HUES48 (cell line): ENCODE measurements at regions not wholly inside any gene's neighbourhood (a gene's known extent, or its start where the extent isn't known, plus 50 kb on each side); places are given as distances from the start of the nearest gene placed in this dataset.

Experiments
- H3K27ac ChIP-seq: one replicate; pipeline ENCODE4 v1.7.0; 2013; ENCODE audit warnings: low read depth, low read length, inconsistent platforms
- H3K27me3 ChIP-seq: 2 replicates; pipeline ENCODE4 v1.6.1; 2013; ENCODE audit warnings: mild to moderate bottlenecking, low read length; ENCODE audit not compliant: control insufficient read depth, insufficient read depth
- H3K36me3 ChIP-seq: 2 replicates; pipeline ENCODE4 v1.6.1; 2013; ENCODE audit warnings: low read length; ENCODE audit not compliant: control insufficient read depth, insufficient read depth
- H3K4me1 ChIP-seq: 2 replicates; pipeline ENCODE4 v1.6.1; 2013; ENCODE audit warnings: mild to moderate bottlenecking, low read length; ENCODE audit not compliant: control insufficient read depth, insufficient read depth
- H3K4me3 ChIP-seq: 2 replicates; pipeline ENCODE4 v1.5.1; 2013; ENCODE audit warnings: mild to moderate bottlenecking, low read depth, low read length
- H3K9ac ChIP-seq: 2 replicates; pipeline ENCODE4 v1.6.1; 2013; ENCODE audit warnings: mild to moderate bottlenecking, low read depth, low read length, moderate library complexity
- H3K9me3 ChIP-seq: 2 replicates; pipeline ENCODE4 v1.6.1; 2013; ENCODE audit warnings: low read length; ENCODE audit not compliant: control insufficient read depth, insufficient read depth

DNA sequence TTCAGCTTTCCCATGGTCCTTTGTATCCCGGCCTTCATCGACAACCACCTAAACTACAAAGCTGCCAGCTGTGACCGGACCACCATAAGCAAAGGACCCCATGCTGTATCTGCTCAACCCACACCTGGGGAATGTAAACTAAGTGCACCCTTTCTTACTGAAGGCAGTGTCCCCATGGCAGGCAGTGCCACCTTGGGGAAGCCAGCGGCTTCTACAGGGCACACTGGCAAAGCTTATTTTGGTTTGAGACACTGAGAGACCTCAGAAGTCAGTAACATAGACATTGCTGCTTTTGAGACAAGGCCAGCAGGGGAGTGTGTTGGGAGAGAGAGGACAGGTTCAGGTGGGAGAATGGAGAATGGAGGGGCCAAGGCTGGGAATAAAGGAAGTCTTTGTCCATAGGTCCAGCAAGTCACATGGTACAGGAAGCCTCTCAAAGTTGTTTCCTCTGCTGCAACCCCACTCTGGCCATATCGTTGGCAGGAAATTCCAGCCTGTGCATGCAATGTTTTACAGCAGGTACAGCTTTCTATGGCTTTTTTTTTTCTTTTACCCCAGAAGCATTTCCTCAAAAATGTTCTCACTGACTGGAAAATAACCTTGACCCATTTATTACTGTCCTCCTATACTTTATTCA lies 85.9 kb upstream of the NPVF start:
- Histone ChIP-seq H3K27ac (no peak overlapping the region), H3K9me3 (no peaks in the 10 kb centered on the region), H3K9ac (no peak overlapping the region), H3K27me3 (no peaks in the 10 kb centered on the region), H3K4me3 (no peak overlapping the region), H3K4me1 (0 out of 2 replicates have a peak, but pooled peaks cover 4% of the 10 kb centered on the region), H3K36me3 (no peaks in the 10 kb centered on the region)

DNA sequence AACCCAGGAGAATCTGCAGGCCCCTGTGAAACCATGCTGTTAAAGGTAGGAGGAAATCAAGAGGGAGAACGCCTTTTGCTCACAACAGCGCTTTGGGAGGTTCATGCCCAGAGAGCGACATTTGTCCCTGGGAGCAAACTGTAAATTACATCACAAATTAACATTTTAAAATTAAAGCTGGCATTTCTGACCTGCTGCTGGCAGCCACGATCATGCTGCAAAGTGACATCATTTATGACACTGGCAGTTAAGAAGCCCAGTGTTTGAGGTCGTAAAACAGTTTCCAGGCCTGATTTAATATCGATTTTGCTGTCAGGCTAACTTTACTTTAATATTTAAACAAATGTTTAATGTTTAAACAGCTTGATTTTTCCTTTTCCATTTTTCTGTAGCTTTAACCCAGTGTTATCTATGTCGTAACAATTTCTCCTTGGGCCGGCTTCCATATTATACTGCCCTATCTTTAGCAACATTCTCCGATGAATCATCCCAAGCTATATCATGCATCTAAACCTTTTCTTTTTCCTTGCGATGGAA lies 86.5 kb upstream of the NPVF start:
- no peak overlapping the region for H3K4me3 ChIP-seq
- H3K36me3 ChIP-seq, result no peaks in the 10 kb centered on the region
- no peak overlapping the region for H3K27ac ChIP-seq
- 0 out of 2 replicates have a peak, but pooled peaks cover 4% of the 10 kb centered on the region for H3K4me1 ChIP-seq
- no peaks in the 10 kb centered on the region for H3K9me3 ChIP-seq
- H3K27me3 ChIP-seq, result no peaks in the 10 kb centered on the region
- no peak overlapping the region for H3K9ac ChIP-seq

DNA sequence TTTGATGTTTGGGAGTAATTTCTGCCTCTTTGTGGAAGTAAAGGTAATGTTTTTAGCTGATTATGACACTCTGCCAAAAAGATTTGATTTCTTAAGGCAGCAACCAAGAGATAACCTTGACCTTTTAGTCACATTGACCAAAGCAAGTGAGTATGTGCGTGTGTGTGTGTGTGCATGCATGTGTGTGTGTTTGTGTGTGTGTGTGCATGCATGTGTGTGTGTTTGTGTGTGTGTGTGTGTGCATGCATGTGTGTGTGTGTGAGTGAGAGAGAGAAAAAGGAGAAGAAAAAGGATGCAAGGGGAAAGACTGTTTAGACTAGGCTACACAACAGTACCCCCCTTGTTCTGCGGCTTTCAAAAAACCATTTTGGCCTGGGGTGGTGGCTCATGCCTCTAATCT lies 88.1 kb upstream of the NPVF start:
- no peaks in the 10 kb centered on the region for H3K9me3 ChIP-seq
- H3K27ac ChIP-seq, result no peak overlapping the region
- no peak overlapping the region for H3K4me3 ChIP-seq
- H3K36me3 ChIP-seq, result no peaks in the 10 kb centered on the region
- no peak overlapping the region for H3K9ac ChIP-seq
- H3K4me1 ChIP-seq, result 0 out of 2 replicates have a peak, but pooled peaks cover 4% of the 10 kb centered on the region
- no peaks in the 10 kb centered on the region for H3K27me3 ChIP-seq

DNA sequence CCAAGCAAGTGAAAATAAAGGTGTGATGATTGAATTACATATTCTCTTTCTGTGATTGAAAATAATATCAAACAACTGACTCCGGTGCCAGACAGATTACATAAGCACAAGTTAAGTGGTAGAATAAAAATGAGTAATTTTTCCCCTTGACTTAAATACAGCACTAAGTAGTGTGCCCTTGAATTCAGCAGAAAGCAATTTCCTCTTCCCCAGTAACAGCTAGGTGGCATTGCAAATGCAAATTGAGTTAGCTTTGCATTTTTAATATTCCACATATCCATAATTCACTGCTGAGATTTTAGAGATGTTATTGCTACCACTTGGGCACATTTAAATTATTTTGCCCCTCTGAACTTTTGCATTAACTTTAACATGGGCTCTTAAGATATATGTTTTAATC lies 89.8 kb upstream of the NPVF start:
- no peak overlapping the region for H3K4me3 ChIP-seq
- no peaks in the 10 kb centered on the region for H3K36me3 ChIP-seq
- H3K9ac ChIP-seq, result no peak overlapping the region
- 0 out of 2 replicates have a peak, but pooled peaks cover 4% of the 10 kb centered on the region for H3K4me1 ChIP-seq
- H3K27ac ChIP-seq, result no peak overlapping the region
- no peaks in the 10 kb centered on the region for H3K27me3 ChIP-seq
- H3K9me3 ChIP-seq, result no peaks in the 10 kb centered on the region

DNA sequence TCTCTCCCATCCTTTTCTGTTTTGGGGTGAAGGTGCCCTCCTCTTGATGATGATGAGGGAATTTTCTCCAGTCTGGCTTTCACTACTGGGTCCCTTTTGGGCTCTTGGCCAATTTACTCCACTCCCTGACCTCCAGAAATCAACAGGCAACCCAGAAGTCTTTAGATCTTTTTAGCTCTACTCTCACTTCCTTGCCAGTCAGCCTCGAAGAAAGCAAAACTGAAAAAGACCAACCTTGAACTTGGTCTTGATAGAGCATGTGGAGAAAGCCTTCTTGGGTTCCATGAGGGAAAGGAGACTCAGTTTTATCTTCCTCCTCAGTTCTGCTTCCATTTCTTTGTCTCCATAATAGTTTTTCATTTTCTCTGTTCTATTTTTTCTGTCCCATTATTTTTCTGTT lies 91.4 kb upstream of the NPVF start:
- Histone ChIP-seq H3K36me3 (no peaks in the 10 kb centered on the region), H3K27ac (no peak overlapping the region), H3K9me3 (no peaks in the 10 kb centered on the region), H3K4me3 (no peak overlapping the region), H3K4me1 (0 out of 2 replicates have a peak, but pooled peaks cover 4% of the 10 kb centered on the region), H3K9ac (no peak overlapping the region), H3K27me3 (no peaks in the 10 kb centered on the region)

DNA sequence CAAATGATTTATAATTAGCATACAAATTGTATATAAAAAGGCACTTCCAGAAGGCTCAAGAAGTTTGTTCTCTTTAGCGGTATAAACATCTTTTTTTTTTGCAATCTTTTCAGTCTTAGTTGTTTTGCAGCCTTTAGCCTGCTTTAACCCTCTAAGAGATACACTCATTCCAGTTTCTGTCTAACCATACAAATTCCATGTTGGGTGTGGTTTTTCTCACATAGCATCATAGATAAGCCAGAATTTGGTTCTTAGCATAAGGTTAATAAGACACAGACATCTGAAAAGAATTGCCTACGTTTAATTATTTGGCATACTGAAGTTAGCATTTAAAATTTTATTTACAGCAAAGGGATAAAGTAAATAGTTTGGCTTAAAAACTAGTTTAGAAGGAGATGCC lies 92.5 kb upstream of the NPVF start:
- Histone ChIP-seq H3K27me3 (no peaks in the 10 kb centered on the region), H3K36me3 (no peaks in the 10 kb centered on the region), H3K4me3 (no peak overlapping the region), H3K9ac (no peak overlapping the region), H3K9me3 (no peaks in the 10 kb centered on the region), H3K4me1 (0 out of 2 replicates have a peak, but pooled peaks cover 4% of the 10 kb centered on the region), H3K27ac (no peak overlapping the region)

DNA sequence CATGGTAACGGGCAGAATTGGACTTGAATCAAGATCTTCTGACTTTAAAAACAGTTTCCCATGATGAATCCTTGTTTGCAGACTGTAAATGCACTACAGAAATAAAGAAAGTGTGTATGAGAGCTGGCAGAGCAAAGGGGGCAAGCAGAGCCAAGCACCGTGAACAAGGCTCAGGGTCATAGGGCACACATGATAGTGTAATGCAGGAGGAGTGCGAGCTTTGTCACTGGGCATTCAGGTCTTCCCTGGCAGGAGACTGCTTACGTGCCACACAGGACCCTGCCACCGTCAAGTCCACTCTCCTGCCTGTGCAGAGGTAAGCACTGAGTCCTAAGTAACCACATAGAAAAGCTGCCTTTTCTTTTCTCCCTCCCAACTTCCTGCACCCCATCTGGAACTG lies 93.1 kb upstream of the NPVF start:
- Histone ChIP-seq H3K4me1 (0 out of 2 replicates have a peak, but pooled peaks cover 4% of the 10 kb centered on the region), H3K27me3 (no peaks in the 10 kb centered on the region), H3K4me3 (no peak overlapping the region), H3K36me3 (no peaks in the 10 kb centered on the region), H3K9ac (no peak overlapping the region), H3K9me3 (no peaks in the 10 kb centered on the region), H3K27ac (no peak overlapping the region)

DNA sequence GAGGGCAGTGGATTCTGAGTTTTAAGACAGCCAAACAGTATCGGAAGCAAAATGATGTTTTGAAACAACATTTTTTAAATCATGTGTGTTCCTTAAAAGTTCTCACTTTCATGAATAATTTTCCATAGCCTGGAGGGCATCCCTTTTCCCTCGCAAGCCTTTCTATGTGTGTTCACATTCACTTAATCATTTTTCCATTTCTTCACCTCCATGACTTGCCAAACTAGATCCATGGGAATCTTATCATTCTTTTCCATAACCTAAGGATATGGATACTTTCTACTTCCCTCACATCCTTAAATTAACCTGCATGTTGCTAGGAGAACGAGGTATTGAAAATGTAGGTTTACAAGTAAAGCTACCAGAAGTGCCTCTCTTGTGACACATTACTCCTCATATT lies 94.2 kb upstream of the NPVF start:
- Histone ChIP-seq H3K36me3 (no peaks in the 10 kb centered on the region), H3K9me3 (no peaks in the 10 kb centered on the region), H3K9ac (no peak overlapping the region), H3K4me1 (0 out of 2 replicates have a peak, but pooled peaks cover 3% of the 10 kb centered on the region), H3K27me3 (no peaks in the 10 kb centered on the region), H3K27ac (no peak overlapping the region), H3K4me3 (no peak overlapping the region)

DNA sequence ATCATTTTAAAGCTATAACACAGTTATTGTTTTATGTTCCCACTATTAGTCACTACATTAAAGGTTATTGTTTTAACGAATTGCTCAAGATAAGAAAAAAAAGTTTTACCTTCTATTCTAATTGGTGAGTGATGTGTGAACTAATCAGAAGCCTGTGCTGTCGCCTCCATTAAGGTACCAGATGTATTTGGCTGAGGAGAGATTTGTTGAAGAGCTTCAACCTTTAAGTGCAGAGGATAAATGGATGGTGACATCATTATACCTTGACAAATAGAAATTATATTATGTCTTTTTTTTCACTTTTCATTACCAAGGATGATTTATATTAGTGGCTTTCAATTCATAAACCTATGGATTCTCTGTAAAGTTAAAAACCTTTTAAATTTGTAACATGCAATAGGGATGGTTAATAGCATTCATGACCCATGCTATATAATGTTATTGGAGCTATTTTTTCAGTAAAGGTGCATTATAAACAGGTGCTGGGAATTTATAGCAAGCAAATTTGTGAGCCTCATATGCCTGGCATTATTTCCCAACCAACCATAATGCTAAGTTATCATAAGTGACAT lies 97.0 kb upstream of the NPVF start:
- no peak overlapping the region for H3K9ac ChIP-seq
- H3K27me3 ChIP-seq, result no peaks in the 10 kb centered on the region
- no peak overlapping the region for H3K27ac ChIP-seq
- H3K36me3 ChIP-seq, result no peaks in the 10 kb centered on the region
- H3K4me1 ChIP-seq, result no peaks in the 10 kb centered on the region
- no peaks in the 10 kb centered on the region for H3K9me3 ChIP-seq
- H3K4me3 ChIP-seq, result no peak overlapping the region

DNA sequence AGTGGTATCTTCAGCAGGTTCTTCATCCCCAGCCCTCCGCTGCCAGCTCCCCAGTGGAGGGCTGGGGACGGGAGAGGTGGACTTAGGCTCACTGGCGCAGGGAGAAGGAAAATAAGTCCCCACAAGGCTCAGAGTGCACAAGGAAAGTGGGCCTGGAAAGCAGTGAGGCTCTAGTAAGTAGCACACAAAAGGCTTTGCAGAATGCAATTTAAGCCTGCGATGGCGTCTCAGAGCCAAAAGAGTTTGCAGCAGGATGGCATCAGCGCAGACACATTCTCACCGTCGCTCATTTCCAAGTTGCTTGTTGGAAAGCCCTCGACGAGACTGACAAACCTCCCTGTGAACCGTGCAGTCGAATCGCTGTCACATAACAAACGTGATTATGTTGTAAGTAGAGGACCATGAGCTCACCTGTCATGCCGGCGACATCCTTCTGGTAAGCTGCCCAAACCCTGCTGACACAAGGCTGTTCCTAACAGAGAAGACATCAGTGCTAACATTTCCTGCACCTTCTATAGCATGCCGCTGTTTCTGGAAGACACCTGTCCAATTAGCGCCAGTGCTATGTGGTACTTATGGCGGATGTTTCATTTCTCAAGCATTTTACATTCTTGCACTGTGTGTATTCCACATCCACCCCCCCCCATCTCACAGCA lies 98.3 kb upstream of the NPVF start:
- Histone ChIP-seq H3K9me3 (no peaks in the 10 kb centered on the region), H3K27ac (no peak overlapping the region), H3K4me3 (no peak overlapping the region), H3K4me1 (no peaks in the 10 kb centered on the region), H3K9ac (no peak overlapping the region), H3K27me3 (no peaks in the 10 kb centered on the region), H3K36me3 (no peaks in the 10 kb centered on the region)

DNA sequence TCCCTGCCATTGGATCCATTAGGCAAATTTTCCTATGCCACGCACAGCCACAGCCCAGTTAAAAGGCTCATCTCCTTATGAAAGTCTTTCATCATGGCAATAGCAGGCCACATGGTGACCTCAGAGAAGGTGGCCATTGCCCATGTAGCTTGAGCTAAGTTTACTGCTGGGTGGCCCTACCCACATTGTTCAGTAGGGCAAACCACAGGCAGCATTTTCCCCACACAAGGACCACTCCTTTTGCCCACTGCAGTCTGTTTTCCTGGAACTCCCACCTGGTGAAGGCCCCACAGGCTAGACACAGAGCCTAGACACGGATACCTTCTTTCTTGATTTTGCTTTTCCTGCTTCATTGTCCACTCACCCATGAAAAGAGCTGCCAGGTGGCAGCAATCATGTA lies 101.5 kb upstream of the NPVF start:
- no peaks in the 10 kb centered on the region for H3K36me3 ChIP-seq
- no peak overlapping the region for H3K4me3 ChIP-seq
- H3K9ac ChIP-seq, result no peak overlapping the region
- H3K27me3 ChIP-seq, result no peaks in the 10 kb centered on the region
- no peaks in the 10 kb centered on the region for H3K4me1 ChIP-seq
- no peak overlapping the region for H3K27ac ChIP-seq
- no peaks in the 10 kb centered on the region for H3K9me3 ChIP-seq
